ENCODE measurements at regions not wholly inside any gene's neighbourhood (a gene's known extent, or its start where the extent isn't known, plus 50 kb on each side); places are given as distances from the start of the nearest gene placed in this dataset.

- TF ChIP-seq TAF1 (IDR thresholded peaks at IDR 0.05; ENCODE audit: borderline replicate concordance, insufficient read depth, low read length): no peak
- no peak for TF ChIP-seq FOXP2 (optimal IDR thresholded peaks at IDR 0.05; ENCODE audit: borderline replicate concordance, extremely low read depth, extremely low read length, insufficient read depth)
These were observed 885.5 kb downstream of the CDH11 start for GRCh38 chr16:64236316-64236715.

Measured in PFSK-1 (cell line).